ENCODE measurements at regions not wholly inside any gene's neighbourhood (a gene's known extent, or its start where the extent isn't known, plus 50 kb on each side); places are given as distances from the start of the nearest gene placed in this dataset.

DNA sequence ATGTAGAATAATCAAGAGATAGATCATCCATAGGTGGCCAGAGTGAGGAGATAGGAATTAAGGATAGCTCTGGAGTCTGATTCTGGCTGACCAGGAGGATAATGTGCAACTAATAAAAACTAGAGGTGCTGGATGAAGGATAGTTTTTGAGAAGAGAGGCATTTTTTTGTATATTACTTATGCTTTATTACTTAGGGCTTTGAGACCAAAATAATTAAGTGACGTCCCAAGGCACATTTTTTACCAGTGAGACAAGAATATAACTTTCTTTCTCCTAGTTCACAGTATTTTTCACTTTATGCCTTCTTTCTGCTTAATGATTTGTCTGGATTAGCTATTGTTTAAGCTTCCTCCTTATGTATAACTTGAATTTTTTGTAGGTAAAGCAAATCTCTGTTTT, 756.6 kb downstream of the TSN start:
- H3K18ac ChIP-seq (ENCODE audit: low read length) = no peak overlapping the region
- no peak overlapping the region for H2BK15ac ChIP-seq (ENCODE audit: low read length)
- no peaks in the 10 kb centered on the region for H3K27me3 ChIP-seq (ENCODE audit: control insufficient read depth in 3 of 3, insufficient read depth in 3 of 3, low read depth in 1 of 3, low read length in 3 of 3)
- no peak overlapping the region for H2BK12ac ChIP-seq (ENCODE audit: low read length)
- no peak overlapping the region for H2BK5ac ChIP-seq (ENCODE audit: low read length)
- H3K23ac ChIP-seq (ENCODE audit: low read depth, low read length, poor library complexity) = no peak overlapping the region
- no peak overlapping the region for H4K8ac ChIP-seq (ENCODE audit: low read depth, low read length)
- no CpG with 5 or more reads among the region's 1 CpG for WGBS, 2 donors (ENCODE audit: extremely low coverage in 2 of 2, insufficient read length in 2 of 2, insufficient replicate concordance in 1 of 2)
- H3K4me2 ChIP-seq (ENCODE audit: insufficient read depth, low read length, poor library complexity, severe bottlenecking) = no peak overlapping the region
- H3K9ac ChIP-seq (ENCODE audit: low read depth, low read length, poor library complexity) = no peak overlapping the region
- peaks cover 0 to 2% of the 10 kb centered on the region in 2 donors for H3K9me3 ChIP-seq (replicated peaks in 1 of 2; ENCODE audit: control insufficient read depth in 2 of 2, insufficient read depth in 1 of 2, low read depth in 1 of 2, low read length in 2 of 2)
- no peak overlapping the region for H2BK120ac ChIP-seq (ENCODE audit: low read depth, low read length)
- H3K14ac ChIP-seq (ENCODE audit: low read length) = no peak overlapping the region
- no peak overlapping the region for H3K27ac ChIP-seq (replicated peaks; ENCODE audit: low read length)
- H3K79me1 ChIP-seq (ENCODE audit: low read depth, low read length) = no peaks in the 10 kb centered on the region
- H3K4me3 ChIP-seq (ENCODE audit: low read length in 2 of 2) = no peak overlapping the region
- no peak overlapping the region for H2AK5ac ChIP-seq (ENCODE audit: low read depth, low read length)
- no peak overlapping the region for H3K4ac ChIP-seq (ENCODE audit: low read length)
- H2AFZ ChIP-seq (ENCODE audit: low read length) = no peak overlapping the region
- DNase-seq (ENCODE audit: low spot score) = no peak
- H4K91ac ChIP-seq (ENCODE audit: low read depth, low read length, poor library complexity) = no peak overlapping the region
- H3K4me1 ChIP-seq (ENCODE audit: control insufficient read depth in 2 of 2, insufficient read depth in 1 of 2, low read depth in 1 of 2, low read length in 2 of 2) = peaks cover 1 to 4% of the 10 kb centered on the region in 2 donors
- H3K36me3 ChIP-seq (replicated peaks in 1 of 2; ENCODE audit: control insufficient read depth in 2 of 2, insufficient read depth in 2 of 2, low read length in 2 of 2) = no peaks in the 10 kb centered on the region

DNA sequence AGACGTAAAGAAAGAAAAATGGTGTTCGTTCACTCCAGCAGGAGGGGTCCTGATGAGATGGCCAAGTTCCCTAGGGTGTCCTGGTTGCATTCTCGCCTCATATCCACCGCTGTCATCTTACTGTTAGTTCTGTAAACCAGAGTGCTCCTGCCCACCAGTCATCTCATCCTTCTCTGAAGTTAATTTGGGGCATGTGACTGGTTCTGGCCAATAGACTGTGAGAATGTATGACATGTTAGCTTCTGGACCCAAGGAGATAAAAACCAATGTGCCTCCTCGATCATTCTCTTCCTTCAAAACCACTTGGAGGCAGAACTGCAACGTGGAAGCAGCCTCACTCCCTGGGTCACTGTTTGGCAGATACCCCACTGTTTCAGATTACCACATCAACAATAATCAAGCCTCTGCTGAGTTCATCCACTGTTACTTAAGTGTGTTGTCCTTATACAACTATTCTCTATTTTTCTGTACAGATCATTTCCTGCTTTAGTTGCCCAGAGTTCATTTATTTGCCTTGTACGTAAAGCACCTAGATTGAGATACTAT, 759.1 kb downstream of the TSN start:
- H2BK12ac ChIP-seq (ENCODE audit: low read length) = no peak overlapping the region
- H2BK120ac ChIP-seq (ENCODE audit: low read depth, low read length) = no peak overlapping the region
- no peak overlapping the region for H2BK15ac ChIP-seq (ENCODE audit: low read length)
- no peak overlapping the region for H3K4me2 ChIP-seq (ENCODE audit: insufficient read depth, low read length, poor library complexity, severe bottlenecking)
- H3K9me3 ChIP-seq (replicated peaks in 1 of 2; ENCODE audit: control insufficient read depth in 2 of 2, insufficient read depth in 1 of 2, low read depth in 1 of 2, low read length in 2 of 2) = peaks cover 0 to 4% of the 10 kb centered on the region in 2 donors
- no peak overlapping the region for H2BK5ac ChIP-seq (ENCODE audit: low read length)
- no peak for DNase-seq (ENCODE audit: low spot score)
- H4K91ac ChIP-seq (ENCODE audit: low read depth, low read length, poor library complexity) = no peak overlapping the region
- no peak overlapping the region for H3K9ac ChIP-seq (ENCODE audit: low read depth, low read length, poor library complexity)
- no peaks in the 10 kb centered on the region for H3K36me3 ChIP-seq (replicated peaks in 1 of 2; ENCODE audit: control insufficient read depth in 2 of 2, insufficient read depth in 2 of 2, low read length in 2 of 2)
- H2AK5ac ChIP-seq (ENCODE audit: low read depth, low read length) = no peak overlapping the region
- no peak overlapping the region for H3K23ac ChIP-seq (ENCODE audit: low read depth, low read length, poor library complexity)
- H3K14ac ChIP-seq (ENCODE audit: low read length) = no peak overlapping the region
- H3K4ac ChIP-seq (ENCODE audit: low read length) = no peak overlapping the region
- no peak overlapping the region for H3K4me3 ChIP-seq (ENCODE audit: low read length in 2 of 2)
- H3K27ac ChIP-seq (replicated peaks; ENCODE audit: low read length) = no peak overlapping the region
- H3K27me3 ChIP-seq (ENCODE audit: control insufficient read depth in 3 of 3, insufficient read depth in 3 of 3, low read depth in 1 of 3, low read length in 3 of 3) = no peaks in the 10 kb centered on the region
- H3K4me1 ChIP-seq (ENCODE audit: control insufficient read depth in 2 of 2, insufficient read depth in 1 of 2, low read depth in 1 of 2, low read length in 2 of 2) = peaks cover 1 to 10% of the 10 kb centered on the region in 2 donors
- H2AFZ ChIP-seq (ENCODE audit: low read length) = no peak overlapping the region
- no peaks in the 10 kb centered on the region for H3K79me1 ChIP-seq (ENCODE audit: low read depth, low read length)
- H3K18ac ChIP-seq (ENCODE audit: low read length) = no peak overlapping the region
- H4K8ac ChIP-seq (ENCODE audit: low read depth, low read length) = no peak overlapping the region
- WGBS, 2 donors (ENCODE audit: extremely low coverage in 2 of 2, insufficient read length in 2 of 2, insufficient replicate concordance in 1 of 2) = no CpG with 5 or more reads among the region's 7 CpGs

DNA sequence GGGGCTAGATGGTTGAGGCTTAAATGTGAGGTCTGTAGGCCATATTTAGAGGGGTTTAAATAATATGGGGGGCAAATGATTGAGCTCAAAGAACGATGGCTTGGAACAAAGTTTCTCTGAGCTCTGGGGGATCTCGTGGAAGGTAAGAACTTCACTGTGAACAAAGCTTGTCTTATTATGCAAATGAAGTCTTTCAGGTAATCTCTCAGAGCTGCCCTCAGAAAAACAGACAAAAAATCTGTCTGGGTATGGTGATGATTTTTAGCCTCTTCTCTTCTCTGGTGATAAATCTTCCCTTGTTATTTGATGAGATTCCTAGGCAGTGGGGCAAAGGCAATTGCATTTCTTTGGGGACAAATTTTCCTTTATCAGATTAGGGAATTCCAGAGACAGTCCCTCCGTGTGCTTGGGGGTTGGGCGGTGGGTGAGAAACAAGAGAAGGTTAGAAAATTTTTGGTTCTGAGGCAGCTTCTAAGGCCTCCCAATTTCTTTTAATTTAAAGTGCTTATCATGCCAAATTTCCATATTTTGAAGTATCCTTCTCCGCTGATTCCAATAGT, 760.4 kb downstream of the TSN start:
- Histone ChIP-seq H3K14ac (ENCODE audit: low read length) (no peak overlapping the region), H3K9me3 (replicated peaks in 1 of 2; ENCODE audit: control insufficient read depth in 2 of 2, insufficient read depth in 1 of 2, low read depth in 1 of 2, low read length in 2 of 2) (peaks cover 0 to 4% of the 10 kb centered on the region in 2 donors), H3K18ac (ENCODE audit: low read length) (no peak overlapping the region), H2AFZ (ENCODE audit: low read length) (no peak overlapping the region), H2BK15ac (ENCODE audit: low read length) (no peak overlapping the region), H2AK5ac (ENCODE audit: low read depth, low read length) (no peak overlapping the region), H2BK12ac (ENCODE audit: low read length) (no peak overlapping the region), H4K91ac (ENCODE audit: low read depth, low read length, poor library complexity) (no peak overlapping the region), H2BK120ac (ENCODE audit: low read depth, low read length) (no peak overlapping the region), H3K4ac (ENCODE audit: low read length) (no peak overlapping the region), H2BK5ac (ENCODE audit: low read length) (no peak overlapping the region), H3K9ac (ENCODE audit: low read depth, low read length, poor library complexity) (no peak overlapping the region), H3K4me3 (ENCODE audit: low read length in 2 of 2) (no peak overlapping the region), H3K4me1 (ENCODE audit: control insufficient read depth in 2 of 2, insufficient read depth in 1 of 2, low read depth in 1 of 2, low read length in 2 of 2) (peaks cover 1 to 10% of the 10 kb centered on the region in 2 donors), H3K23ac (ENCODE audit: low read depth, low read length, poor library complexity) (no peak overlapping the region), H3K4me2 (ENCODE audit: insufficient read depth, low read length, poor library complexity, severe bottlenecking) (no peak overlapping the region), H3K27me3 (ENCODE audit: control insufficient read depth in 3 of 3, insufficient read depth in 3 of 3, low read depth in 1 of 3, low read length in 3 of 3) (no peaks in the 10 kb centered on the region), H3K79me1 (ENCODE audit: low read depth, low read length) (no peaks in the 10 kb centered on the region), H3K36me3 (replicated peaks in 1 of 2; ENCODE audit: control insufficient read depth in 2 of 2, insufficient read depth in 2 of 2, low read length in 2 of 2) (no peaks in the 10 kb centered on the region), H3K27ac (replicated peaks; ENCODE audit: low read length) (no peak overlapping the region), H4K8ac (ENCODE audit: low read depth, low read length) (no peak overlapping the region)
- no CpG with 5 or more reads among the region's 5 CpGs for WGBS, 2 donors (ENCODE audit: extremely low coverage in 2 of 2, insufficient read length in 2 of 2, insufficient replicate concordance in 1 of 2)
- DNase-seq (ENCODE audit: low spot score) = no peak

DNA sequence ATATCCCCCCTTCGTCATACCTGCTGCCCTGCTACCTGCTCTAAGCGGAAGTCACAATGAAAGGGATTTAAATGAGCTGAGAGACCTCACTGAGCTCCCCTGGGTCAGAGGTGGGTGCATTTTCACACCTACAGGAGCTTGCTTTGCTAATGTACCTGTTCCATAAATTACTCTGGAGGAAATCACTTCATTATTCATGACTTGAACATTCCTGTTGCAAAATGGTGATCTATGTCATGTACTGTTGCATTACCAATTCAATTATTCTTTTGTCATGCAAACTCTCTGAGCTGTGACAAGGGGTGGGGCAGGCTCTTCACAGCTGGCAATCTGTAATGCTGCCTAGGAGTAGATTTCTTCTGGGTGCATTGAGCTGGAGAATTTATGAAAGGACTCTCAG, 761.3 kb downstream of the TSN start:
- H3K4me1 ChIP-seq (ENCODE audit: control insufficient read depth in 2 of 2, insufficient read depth in 1 of 2, low read depth in 1 of 2, low read length in 2 of 2) = peaks cover 1 to 10% of the 10 kb centered on the region in 2 donors
- H2BK15ac ChIP-seq (ENCODE audit: low read length) = no peak overlapping the region
- no CpG with 5 or more reads among the region's 2 CpGs for WGBS, 2 donors (ENCODE audit: extremely low coverage in 2 of 2, insufficient read length in 2 of 2, insufficient replicate concordance in 1 of 2)
- no peaks in the 10 kb centered on the region for H3K36me3 ChIP-seq (replicated peaks in 1 of 2; ENCODE audit: control insufficient read depth in 2 of 2, insufficient read depth in 2 of 2, low read length in 2 of 2)
- H4K91ac ChIP-seq (ENCODE audit: low read depth, low read length, poor library complexity) = no peak overlapping the region
- no peak overlapping the region for H4K8ac ChIP-seq (ENCODE audit: low read depth, low read length)
- no peak overlapping the region for H3K27ac ChIP-seq (replicated peaks; ENCODE audit: low read length)
- H3K4ac ChIP-seq (ENCODE audit: low read length) = no peak overlapping the region
- no peak overlapping the region for H2BK120ac ChIP-seq (ENCODE audit: low read depth, low read length)
- H2AK5ac ChIP-seq (ENCODE audit: low read depth, low read length) = no peak overlapping the region
- no peaks in the 10 kb centered on the region for H3K27me3 ChIP-seq (ENCODE audit: control insufficient read depth in 3 of 3, insufficient read depth in 3 of 3, low read depth in 1 of 3, low read length in 3 of 3)
- no peak overlapping the region for H3K18ac ChIP-seq (ENCODE audit: low read length)
- H3K4me3 ChIP-seq (ENCODE audit: low read length in 2 of 2) = no peak overlapping the region
- H3K9ac ChIP-seq (ENCODE audit: low read depth, low read length, poor library complexity) = no peak overlapping the region
- peaks cover 0 to 4% of the 10 kb centered on the region in 2 donors for H3K9me3 ChIP-seq (replicated peaks in 1 of 2; ENCODE audit: control insufficient read depth in 2 of 2, insufficient read depth in 1 of 2, low read depth in 1 of 2, low read length in 2 of 2)
- H3K14ac ChIP-seq (ENCODE audit: low read length) = no peak overlapping the region
- no peak for DNase-seq (ENCODE audit: low spot score)
- no peak overlapping the region for H2AFZ ChIP-seq (ENCODE audit: low read length)
- no peaks in the 10 kb centered on the region for H3K79me1 ChIP-seq (ENCODE audit: low read depth, low read length)
- H3K23ac ChIP-seq (ENCODE audit: low read depth, low read length, poor library complexity) = no peak overlapping the region
- no peak overlapping the region for H2BK12ac ChIP-seq (ENCODE audit: low read length)
- H2BK5ac ChIP-seq (ENCODE audit: low read length) = no peak overlapping the region
- H3K4me2 ChIP-seq (ENCODE audit: insufficient read depth, low read length, poor library complexity, severe bottlenecking) = no peak overlapping the region

Data from neuronal stem cell (in vitro differentiated cells).